Fibroblast of lung (primary cell): ENCODE measurements at regions not wholly inside any gene's neighbourhood (a gene's known extent, or its start where the extent isn't known, plus 50 kb on each side); places are given as distances from the start of the nearest gene placed in this dataset.

Source experiments
- DNase-seq, 2 donors: peaks; one replicate each; pipeline versions ENCODE4 v3.0.0 to v3.0.0-alpha.2; 2010; ENCODE audit warnings: low read depth in 2 of 2
- H2AFZ ChIP-seq: 2 replicates; pipeline ENCODE4 v1.5.1; 2012; ENCODE audit warnings: low read length, control low read depth, inconsistent platforms
- H3K27ac ChIP-seq: 2 replicates; pipeline ENCODE4 v1.5.1; 2011; ENCODE audit warnings: low read length, control low read depth; ENCODE audit not compliant: insufficient read depth
- H3K27me3 ChIP-seq: 2 replicates; pipeline ENCODE4 v1.5.1; 2011; ENCODE audit warnings: mild to moderate bottlenecking, low read length; ENCODE audit not compliant: control insufficient read depth, insufficient read depth
- H3K36me3 ChIP-seq: 2 replicates; pipeline ENCODE4 v1.5.1; 2011; ENCODE audit warnings: low read length; ENCODE audit not compliant: control insufficient read depth, insufficient read depth
- H3K4me1 ChIP-seq: 2 replicates; pipeline ENCODE4 v1.5.1; 2011; ENCODE audit warnings: low read length; ENCODE audit not compliant: control insufficient read depth, insufficient read depth; ENCODE audit errors: extremely low read depth
- H3K4me2 ChIP-seq: 2 replicates; pipeline ENCODE4 v1.5.1; 2011; ENCODE audit warnings: low read length, control low read depth; ENCODE audit not compliant: insufficient read depth; ENCODE audit errors: extremely low read depth
- H3K4me3 ChIP-seq, 4 experiments: fragments of 200-600 bp in 1 of 4; sonication (generic) in 1 of 4; replicated peaks in 1 of 4; 2 replicates each; pipeline ENCODE4 v1.5.1; 2011 to 2016; ENCODE audit warnings: low read length in 4 of 4, low read depth in 3 of 4, mild to moderate bottlenecking in 3 of 4, control low read depth in 2 of 4, inconsistent platforms in 1 of 4, mixed read lengths in 1 of 4; ENCODE audit not compliant: insufficient read depth in 1 of 4; ENCODE audit errors: control extremely low read depth in 1 of 4
- H3K79me2 ChIP-seq: 2 replicates; pipeline ENCODE4 v1.5.1; 2012; ENCODE audit warnings: mild to moderate bottlenecking, low read length, inconsistent platforms; ENCODE audit not compliant: control insufficient read depth, insufficient read depth
- H3K9ac ChIP-seq: 2 replicates; pipeline ENCODE4 v1.5.1; 2011; ENCODE audit warnings: mild to moderate bottlenecking, low read length, control low read depth; ENCODE audit not compliant: insufficient read depth
- H3K9me3 ChIP-seq: 2 replicates; pipeline ENCODE4 v1.5.1; 2012; ENCODE audit warnings: low read depth, low read length; ENCODE audit not compliant: control insufficient read depth, insufficient read depth
- H4K20me1 ChIP-seq: 2 replicates; pipeline ENCODE4 v1.5.1; 2011; ENCODE audit warnings: low read length; ENCODE audit not compliant: control insufficient read depth, insufficient read depth; ENCODE audit errors: extremely low read depth
- EZH2 ChIP-seq: IDR thresholded peaks from 2 replicates; pipeline ENCODE4 v1.5.1; 2012; ENCODE audit warnings: low read length, control low read depth, mild to moderate bottlenecking; ENCODE audit errors: missing control alignments
- TF ChIP-seq, protein P1 (sequence below), 2 donors: IDR thresholded peaks in 1 of 2; conservative IDR thresholded peaks in 1 of 2; 1 replicate in 1 of 2; 2 replicates in 1 of 2; pipeline ENCODE4 v1.5.1; 2011 to 2012; ENCODE audit warnings: low read length in 2 of 2, control low read depth in 1 of 2, inconsistent platforms in 1 of 2, low read depth in 1 of 2, mild to moderate bottlenecking in 1 of 2

DNA sequence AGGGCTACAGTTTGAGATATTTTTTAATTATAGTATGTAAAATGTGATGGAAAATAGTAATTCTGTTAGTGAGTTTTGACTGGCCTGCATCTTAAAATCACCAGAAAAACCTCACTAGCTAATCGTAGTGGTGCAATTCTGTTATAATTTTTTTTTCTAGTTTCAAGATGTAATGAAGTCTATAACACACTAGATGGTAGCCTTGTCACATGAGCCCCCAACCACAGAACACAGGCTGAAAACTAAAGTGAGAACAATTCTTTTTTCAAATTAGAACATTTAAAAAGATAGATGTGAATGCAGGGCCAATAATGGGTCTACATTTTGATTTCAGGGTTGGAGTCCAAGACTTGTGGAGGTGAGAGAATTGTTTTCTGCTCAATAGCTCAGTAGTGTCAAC is 83.3 kb upstream of the KCNH8 start:
- H3K27ac ChIP-seq = no peak overlapping the region
- H3K4me2 ChIP-seq = no peak overlapping the region
- no peak overlapping the region for H3K4me3 ChIP-seq
- H4K20me1 ChIP-seq = no peaks in the 10 kb centered on the region
- no peak for TF ChIP-seq EZH2
- H3K36me3 ChIP-seq = no peaks in the 10 kb centered on the region
- no peak overlapping the region for H3K9ac ChIP-seq
- H2AFZ ChIP-seq = no peak overlapping the region
- no peaks in the 10 kb centered on the region for H3K4me1 ChIP-seq
- no peaks in the 10 kb centered on the region for H3K27me3 ChIP-seq
- H3K9me3 ChIP-seq = no peaks in the 10 kb centered on the region
- no peaks in the 10 kb centered on the region for H3K79me2 ChIP-seq
- DNase-seq = no peak

DNA sequence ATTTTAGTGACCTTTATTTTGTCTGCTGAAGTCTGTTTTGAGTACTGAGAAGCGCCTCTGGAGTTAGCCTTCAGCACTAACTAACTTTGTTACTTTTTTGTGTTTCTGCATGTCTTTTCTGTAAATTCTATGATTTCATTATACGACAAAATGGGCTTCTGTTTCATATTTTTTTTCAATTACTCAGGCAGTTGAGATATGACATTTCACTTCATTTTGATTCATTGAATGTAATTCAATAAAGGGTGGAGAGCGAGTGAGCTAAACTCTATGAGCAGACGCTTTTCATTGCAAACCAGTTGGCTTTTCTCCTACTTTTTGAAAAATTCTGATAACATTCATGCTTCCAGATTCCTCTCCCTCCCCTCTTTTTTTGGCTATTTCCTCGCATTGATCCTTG is 84.4 kb upstream of the KCNH8 start:
- Histone ChIP-seq H3K27me3 (no peaks in the 10 kb centered on the region), H3K36me3 (no peaks in the 10 kb centered on the region), H3K9me3 (no peaks in the 10 kb centered on the region), H2AFZ (no peak overlapping the region), H3K4me1 (no peaks in the 10 kb centered on the region), H3K4me3 (no peak overlapping the region), H4K20me1 (no peaks in the 10 kb centered on the region), H3K79me2 (no peaks in the 10 kb centered on the region), H3K27ac (no peak overlapping the region), H3K4me2 (no peak overlapping the region), H3K9ac (no peak overlapping the region)
- no peak for TF ChIP-seq EZH2
- TF ChIP-seq, protein P1, sequence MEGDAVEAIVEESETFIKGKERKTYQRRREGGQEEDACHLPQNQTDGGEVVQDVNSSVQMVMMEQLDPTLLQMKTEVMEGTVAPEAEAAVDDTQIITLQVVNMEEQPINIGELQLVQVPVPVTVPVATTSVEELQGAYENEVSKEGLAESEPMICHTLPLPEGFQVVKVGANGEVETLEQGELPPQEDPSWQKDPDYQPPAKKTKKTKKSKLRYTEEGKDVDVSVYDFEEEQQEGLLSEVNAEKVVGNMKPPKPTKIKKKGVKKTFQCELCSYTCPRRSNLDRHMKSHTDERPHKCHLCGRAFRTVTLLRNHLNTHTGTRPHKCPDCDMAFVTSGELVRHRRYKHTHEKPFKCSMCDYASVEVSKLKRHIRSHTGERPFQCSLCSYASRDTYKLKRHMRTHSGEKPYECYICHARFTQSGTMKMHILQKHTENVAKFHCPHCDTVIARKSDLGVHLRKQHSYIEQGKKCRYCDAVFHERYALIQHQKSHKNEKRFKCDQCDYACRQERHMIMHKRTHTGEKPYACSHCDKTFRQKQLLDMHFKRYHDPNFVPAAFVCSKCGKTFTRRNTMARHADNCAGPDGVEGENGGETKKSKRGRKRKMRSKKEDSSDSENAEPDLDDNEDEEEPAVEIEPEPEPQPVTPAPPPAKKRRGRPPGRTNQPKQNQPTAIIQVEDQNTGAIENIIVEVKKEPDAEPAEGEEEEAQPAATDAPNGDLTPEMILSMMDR (conservative IDR thresholded peaks at IDR 0.05 in 1 of 2, IDR thresholded peaks at IDR 0.05 in 1 of 2; ENCODE audit: low read depth in 1 of 2, low read length in 2 of 2) = no peak
- DNase-seq = no peak

DNA sequence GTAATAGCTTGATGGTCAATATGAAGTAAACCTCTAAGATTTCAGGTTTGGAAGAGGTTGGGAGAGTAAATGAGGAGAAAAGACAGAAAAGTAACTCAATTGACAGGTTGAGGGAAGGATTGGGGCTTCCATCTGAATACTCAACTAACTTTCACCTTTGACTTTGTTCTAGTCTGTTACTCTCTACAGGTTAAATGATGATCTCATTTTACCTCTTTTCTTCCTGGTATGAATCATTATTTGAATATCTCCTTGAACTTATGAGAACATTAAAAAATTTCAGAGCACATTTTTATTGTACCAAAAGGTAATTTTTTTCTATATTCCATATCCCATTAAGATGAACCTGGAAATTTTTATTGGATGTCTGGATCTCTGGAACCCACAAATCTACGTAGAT is 87.9 kb upstream of the KCNH8 start:
- H3K79me2 ChIP-seq = no peaks in the 10 kb centered on the region

More for the DNA sequence above, 87.9 kb upstream of the KCNH8 start:
- H3K4me3 ChIP-seq = no peak overlapping the region
- no peaks in the 10 kb centered on the region for H3K27me3 ChIP-seq
- H3K4me2 ChIP-seq = no peak overlapping the region
- H3K9me3 ChIP-seq = no peaks in the 10 kb centered on the region
- no peak overlapping the region for H2AFZ ChIP-seq
- H3K9ac ChIP-seq = no peak overlapping the region
- no peak overlapping the region for H3K27ac ChIP-seq
- TF ChIP-seq EZH2 = no peak
- TF ChIP-seq, protein P1 (conservative IDR thresholded peaks at IDR 0.05 in 1 of 2, IDR thresholded peaks at IDR 0.05 in 1 of 2; ENCODE audit: low read depth in 1 of 2, low read length in 2 of 2) = no peak
- no peaks in the 10 kb centered on the region for H4K20me1 ChIP-seq
- H3K36me3 ChIP-seq = no peaks in the 10 kb centered on the region
- no peak for DNase-seq
- no peaks in the 10 kb centered on the region for H3K4me1 ChIP-seq
